Erythroblast (primary cell): ENCODE measurements at regions not wholly inside any gene's neighbourhood (a gene's known extent, or its start where the extent isn't known, plus 50 kb on each side); places are given as distances from the start of the nearest gene placed in this dataset.

Experiments used
- GATA1 ChIP-seq: IDR thresholded peaks from 2 replicates; pipeline ENCODE4 v1.6.1; 2011; ENCODE audit warnings: low read depth, mild to moderate bottlenecking, control low read depth, low read length, moderate library complexity
- POLR2A ChIP-seq: IDR thresholded peaks from 2 replicates; pipeline ENCODE4 v1.6.1; 2011; ENCODE audit warnings: mild to moderate bottlenecking, low read length

DNA sequence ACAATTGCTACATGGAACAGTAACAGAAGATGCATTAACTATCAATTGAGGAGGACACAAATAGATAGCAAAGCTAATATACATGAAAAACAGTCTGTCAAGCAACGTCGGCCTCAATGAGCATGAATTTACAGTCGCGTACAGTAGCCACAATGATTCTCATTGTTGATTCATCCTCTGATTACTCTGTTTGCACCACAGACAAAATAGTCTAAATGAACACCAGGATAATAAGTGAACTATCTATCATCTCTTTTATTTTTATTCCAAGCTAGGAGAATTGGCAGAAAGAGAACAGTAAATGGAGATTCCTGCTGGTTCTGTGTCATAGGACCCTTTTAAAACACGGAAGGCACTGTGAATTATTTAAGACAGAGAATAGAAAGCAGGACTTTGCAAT is 108.5 kb downstream of the EVX1 start:
- TF ChIP-seq POLR2A (no peak), GATA1 (no peak)
